LNCAP (cell line): ENCODE measurements at regions not wholly inside any gene's neighbourhood (a gene's known extent, or its start where the extent isn't known, plus 50 kb on each side); places are given as distances from the start of the nearest gene placed in this dataset.

Source experiments
- TF ChIP-seq, protein P1 (sequence below): fragments of 450-650 bp; IDR thresholded peaks from 2 replicates; pipeline ENCODE4 v1.5.1; 2017; ENCODE audit warnings: mild to moderate bottlenecking

DNA sequence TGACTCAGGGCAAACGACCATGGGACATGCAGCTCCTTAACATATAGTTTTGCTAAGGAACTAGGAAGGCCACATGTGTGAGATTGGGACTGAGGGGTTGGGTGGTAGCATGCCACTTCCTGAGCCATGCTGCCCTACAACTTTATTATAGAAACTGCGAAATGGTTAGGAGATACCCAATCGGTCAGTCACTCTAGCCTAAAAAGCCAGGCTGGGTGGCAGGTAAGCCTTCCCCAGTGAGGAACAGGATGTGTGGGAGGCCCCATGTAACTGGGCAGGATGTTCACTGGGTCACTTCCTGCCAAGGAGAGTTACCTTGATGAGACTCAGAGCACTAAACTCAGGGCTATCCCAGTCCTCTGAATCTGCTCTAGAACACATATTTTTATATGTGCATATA, 123.5 kb downstream of the MAP3K7 start:
- TF ChIP-seq, protein P1, sequence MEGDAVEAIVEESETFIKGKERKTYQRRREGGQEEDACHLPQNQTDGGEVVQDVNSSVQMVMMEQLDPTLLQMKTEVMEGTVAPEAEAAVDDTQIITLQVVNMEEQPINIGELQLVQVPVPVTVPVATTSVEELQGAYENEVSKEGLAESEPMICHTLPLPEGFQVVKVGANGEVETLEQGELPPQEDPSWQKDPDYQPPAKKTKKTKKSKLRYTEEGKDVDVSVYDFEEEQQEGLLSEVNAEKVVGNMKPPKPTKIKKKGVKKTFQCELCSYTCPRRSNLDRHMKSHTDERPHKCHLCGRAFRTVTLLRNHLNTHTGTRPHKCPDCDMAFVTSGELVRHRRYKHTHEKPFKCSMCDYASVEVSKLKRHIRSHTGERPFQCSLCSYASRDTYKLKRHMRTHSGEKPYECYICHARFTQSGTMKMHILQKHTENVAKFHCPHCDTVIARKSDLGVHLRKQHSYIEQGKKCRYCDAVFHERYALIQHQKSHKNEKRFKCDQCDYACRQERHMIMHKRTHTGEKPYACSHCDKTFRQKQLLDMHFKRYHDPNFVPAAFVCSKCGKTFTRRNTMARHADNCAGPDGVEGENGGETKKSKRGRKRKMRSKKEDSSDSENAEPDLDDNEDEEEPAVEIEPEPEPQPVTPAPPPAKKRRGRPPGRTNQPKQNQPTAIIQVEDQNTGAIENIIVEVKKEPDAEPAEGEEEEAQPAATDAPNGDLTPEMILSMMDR, result no peak

DNA sequence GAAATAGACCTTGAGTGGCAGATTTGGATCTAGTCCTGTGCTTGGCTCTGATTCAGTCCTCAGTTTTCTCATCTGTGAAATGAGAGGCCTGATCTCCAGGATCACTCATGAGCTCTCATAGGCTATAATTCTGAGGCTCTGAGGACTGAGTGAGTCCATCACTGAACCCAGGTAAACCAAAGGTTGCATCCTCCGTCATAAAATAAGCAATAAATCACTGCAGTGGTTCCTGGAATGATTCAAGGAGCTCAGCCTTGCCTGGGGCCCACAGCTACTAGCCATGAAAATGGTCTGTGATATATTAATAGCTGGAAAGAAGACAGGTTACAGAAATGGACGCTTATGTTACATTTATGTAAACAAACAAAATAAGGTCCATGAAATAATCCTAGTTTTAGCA, 124.8 kb downstream of the MAP3K7 start:
- TF ChIP-seq, protein P1, result no peak

DNA sequence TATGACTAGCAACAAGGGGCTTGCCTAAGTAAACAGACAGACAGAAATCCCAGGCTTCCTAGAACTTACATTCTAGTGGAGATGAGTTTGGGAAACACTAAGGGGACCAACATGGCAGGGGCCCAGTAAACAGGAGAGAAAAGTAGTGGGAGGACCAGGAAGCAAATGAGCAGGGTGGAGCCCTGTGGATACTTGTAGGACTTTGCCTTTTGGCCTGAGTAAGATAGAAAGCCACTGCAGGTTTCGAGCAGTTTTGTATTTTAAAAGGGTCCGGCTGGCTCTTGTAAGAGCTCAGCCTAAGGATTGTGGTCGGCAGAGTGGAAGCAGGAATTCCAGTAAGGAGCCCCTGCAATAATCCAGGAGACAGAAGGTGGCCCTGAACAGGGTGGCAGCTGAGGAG, 125.5 kb downstream of the MAP3K7 start:
- TF ChIP-seq, protein P1, result no peak

DNA sequence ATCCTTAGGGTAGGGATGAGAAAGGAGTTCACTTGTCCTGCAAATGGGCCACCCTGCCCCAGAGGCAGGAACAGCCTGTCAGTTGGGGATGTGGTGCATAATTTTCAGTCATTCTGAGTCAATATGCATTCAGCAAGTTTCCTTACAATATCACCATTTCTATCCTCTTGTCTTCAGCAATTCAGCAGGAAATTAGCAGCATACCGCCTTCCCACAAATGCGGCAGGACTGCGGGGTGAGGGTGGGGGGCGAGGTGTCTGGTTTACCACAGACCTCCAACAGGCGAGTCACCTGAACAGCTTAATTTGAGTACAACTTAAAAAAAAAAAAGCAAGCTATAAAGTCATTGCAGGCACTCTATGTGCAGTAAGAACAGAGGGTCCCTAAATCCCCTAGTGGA, 126.8 kb downstream of the MAP3K7 start:
- TF ChIP-seq, protein P1, result no peak

DNA sequence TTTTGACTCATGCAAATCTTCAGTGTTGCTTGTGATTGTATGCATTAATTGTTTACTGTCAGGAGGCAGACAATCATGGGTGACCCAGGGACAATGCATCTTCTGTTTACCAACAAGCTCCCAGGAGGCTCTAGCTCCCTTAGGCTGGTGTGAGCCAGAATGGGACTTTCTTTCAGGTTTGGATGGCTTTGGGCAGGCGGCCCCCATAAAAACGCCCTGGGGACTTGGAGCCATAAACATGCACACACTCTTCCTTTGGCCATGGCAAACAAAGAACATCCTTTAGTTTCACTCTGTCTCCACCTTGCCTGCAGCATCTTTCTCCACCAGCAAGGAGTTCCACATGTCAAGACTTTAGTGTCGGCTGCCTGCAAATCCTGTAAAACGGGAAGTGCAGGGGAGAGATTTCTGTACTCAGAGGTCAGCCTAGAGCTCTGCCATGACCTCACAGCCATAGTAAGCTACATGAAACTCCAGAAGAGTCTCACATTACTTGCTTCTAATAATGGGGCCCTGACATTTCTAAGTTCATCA, 127.6 kb downstream of the MAP3K7 start:
- TF ChIP-seq, protein P1, result no peak

DNA sequence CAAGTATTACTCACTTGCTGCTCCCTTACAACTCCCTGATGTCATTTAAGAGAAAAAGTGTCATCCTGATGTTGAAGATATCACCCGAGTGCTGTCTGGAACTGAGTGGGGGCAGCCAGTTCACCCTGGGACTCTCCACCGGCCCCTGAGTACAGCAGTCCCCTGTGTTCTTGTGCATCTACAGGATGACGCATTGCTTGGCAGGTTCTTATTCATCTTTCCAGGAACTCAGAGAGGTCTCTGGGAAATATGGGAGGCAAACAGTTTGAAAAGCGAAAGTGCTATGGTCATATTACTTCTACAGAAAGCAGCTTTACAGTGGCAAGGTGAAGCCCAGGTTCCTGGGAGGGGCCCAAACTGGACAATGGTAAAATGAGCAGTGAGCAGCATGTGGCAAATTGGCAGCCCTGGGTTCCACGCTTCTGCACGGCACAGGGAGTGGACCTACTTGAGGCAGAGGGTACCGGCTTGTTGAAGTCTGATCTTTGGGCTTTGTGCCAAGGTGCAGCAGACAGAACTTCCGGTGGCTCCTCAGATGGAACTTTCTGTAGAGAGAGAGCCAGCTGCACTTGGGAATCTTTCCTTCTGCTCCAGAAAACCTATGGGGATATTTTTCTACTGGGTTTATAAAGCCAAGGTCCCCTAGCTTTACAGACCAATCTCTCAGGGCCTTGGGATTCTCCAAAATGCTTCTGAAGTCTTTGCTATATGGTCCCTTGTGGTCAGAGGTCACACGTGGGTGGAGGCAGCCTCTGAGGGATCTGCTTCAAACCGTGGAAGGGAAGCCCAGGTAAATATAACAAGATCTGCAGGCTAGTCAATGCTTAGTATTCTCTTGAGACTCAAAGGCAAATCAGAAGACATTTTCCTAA, 128.3 kb downstream of the MAP3K7 start:
- TF ChIP-seq, protein P1, result no peak

DNA sequence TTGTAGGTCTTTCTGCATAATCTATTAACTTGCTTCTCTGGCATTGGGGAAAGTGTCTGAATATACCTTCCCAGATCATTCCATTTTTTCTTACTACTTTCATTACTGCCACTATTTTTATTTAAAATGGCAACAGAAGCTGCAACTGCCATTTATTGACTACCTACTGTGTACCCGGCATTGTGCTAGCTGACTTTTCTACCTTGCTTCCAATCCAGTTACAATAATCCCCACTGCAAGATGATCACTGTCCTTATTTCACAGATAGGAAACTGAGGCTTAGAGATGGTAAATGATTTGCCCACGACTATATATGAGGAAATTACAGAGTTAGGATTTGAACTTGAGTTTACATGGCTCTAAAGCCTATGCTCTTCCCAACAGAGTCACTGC, 129.0 kb downstream of the MAP3K7 start:
- TF ChIP-seq, protein P1, result no peak
